GM12864 (cell line): ENCODE measurements at regions not wholly inside any gene's neighbourhood (a gene's known extent, or its start where the extent isn't known, plus 50 kb on each side); places are given as distances from the start of the nearest gene placed in this dataset.

Experiments used
- DNase-seq: peaks from one replicate; pipeline ENCODE4 v3.0.0-alpha.2; 2011; ENCODE audit warnings: low read depth
- H3K4me3 ChIP-seq: 2 replicates; pipeline ENCODE4 v1.5.1; 2011; ENCODE audit warnings: mild to moderate bottlenecking, low read depth, low read length, control low read depth
- TF ChIP-seq, protein P1 (sequence below): IDR thresholded peaks from 2 replicates; pipeline ENCODE4 v1.5.1; 2011; ENCODE audit warnings: low read depth, mild to moderate bottlenecking, moderate library complexity, low read length, control low read depth, inconsistent platforms; ENCODE audit errors: missing control alignments

DNA sequence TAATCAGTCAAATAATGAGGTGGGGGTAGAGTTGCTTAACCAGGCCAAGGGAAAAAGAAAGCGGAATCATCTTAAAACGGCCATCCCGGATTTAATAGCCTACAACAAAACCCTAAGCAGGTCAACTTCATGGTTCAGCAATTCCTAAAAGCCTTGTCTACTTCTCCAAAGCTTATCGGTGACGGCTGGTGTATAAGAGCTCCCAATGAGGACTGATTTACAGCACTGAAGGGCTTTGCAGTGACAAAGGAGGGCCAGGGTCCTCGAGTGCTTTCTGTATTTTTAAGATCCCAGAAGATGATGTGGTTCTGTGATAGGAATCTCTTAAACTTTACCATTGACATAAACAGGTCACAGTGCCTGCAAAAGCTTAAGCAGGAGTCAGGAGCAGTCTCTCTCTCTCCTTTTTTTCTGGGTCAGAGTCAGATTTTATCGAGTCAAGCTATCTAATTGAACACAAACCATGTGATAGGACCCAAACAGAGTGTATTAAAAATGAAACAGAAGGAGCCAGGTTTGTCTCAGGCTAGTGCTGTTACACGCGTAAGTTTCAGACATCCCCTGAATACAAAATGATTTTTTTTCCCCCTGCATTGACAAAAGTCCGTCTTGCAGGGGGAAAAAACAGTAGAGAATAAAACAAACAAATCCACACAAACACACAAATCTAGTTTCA, 663.6 kb upstream of the ZNF608 start:
- no peak for DNase-seq
- no peak overlapping the region for H3K4me3 ChIP-seq
- TF ChIP-seq, protein P1, sequence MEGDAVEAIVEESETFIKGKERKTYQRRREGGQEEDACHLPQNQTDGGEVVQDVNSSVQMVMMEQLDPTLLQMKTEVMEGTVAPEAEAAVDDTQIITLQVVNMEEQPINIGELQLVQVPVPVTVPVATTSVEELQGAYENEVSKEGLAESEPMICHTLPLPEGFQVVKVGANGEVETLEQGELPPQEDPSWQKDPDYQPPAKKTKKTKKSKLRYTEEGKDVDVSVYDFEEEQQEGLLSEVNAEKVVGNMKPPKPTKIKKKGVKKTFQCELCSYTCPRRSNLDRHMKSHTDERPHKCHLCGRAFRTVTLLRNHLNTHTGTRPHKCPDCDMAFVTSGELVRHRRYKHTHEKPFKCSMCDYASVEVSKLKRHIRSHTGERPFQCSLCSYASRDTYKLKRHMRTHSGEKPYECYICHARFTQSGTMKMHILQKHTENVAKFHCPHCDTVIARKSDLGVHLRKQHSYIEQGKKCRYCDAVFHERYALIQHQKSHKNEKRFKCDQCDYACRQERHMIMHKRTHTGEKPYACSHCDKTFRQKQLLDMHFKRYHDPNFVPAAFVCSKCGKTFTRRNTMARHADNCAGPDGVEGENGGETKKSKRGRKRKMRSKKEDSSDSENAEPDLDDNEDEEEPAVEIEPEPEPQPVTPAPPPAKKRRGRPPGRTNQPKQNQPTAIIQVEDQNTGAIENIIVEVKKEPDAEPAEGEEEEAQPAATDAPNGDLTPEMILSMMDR = no peak

DNA sequence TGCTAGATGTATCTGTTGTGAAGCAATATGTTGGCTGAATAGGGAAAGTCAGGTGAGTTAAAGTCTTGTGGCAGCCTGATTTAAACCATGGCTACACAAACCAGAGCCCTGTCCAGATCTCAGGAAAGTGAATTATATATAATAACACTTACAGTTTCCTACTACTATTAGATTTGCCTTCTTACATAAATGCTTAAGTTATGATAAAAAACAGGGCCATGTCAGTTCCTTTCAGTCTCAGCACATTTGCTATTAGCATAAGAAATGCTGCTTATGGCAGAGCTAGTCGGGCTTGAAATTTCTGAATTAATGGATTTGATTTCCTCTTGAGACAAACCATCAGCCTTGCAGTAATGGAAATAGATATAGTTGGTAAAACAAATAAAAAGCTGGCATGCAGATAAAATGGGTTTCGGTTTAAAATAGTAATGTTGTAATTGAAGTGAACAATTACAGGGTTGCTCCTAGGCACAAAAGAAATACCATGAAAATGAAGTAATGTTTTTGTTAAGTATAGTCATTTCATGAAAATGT, 664.2 kb upstream of the ZNF608 start:
- TF ChIP-seq, protein P1 = no peak
- H3K4me3 ChIP-seq = no peak overlapping the region
- no peak for DNase-seq

- TF ChIP-seq, protein P1 = no peak
- peak overlapping the region; percentile 45 for H3K4me3 ChIP-seq
- DNase-seq = peak; percentile 68
Observed at GRCh38 chr5:125411071-125411743, 664.8 kb upstream of the ZNF608 start.

- TF ChIP-seq, protein P1 = peak; percentile 12
- peak overlapping the region; percentile 45 for H3K4me3 ChIP-seq
- peak; percentile 72 for DNase-seq
Observed at GRCh38 chr5:125411744-125412560, 665.5 kb upstream of the ZNF608 start.

GRCh38 chr5:125412561-125413495, 666.4 kb upstream of the ZNF608 start:
- TF ChIP-seq, protein P1 = no peak
- peak overlapping the region; percentile 45; the same call in 1 of the 2 replicates for H3K4me3 ChIP-seq
- DNase-seq = no peak
